NCI-H1105 treated with DMSO at 0.1 percent for 48 hours (cell line): ENCODE measurements at regions not wholly inside any gene's neighbourhood (a gene's known extent, or its start where the extent isn't known, plus 50 kb on each side); places are given as distances from the start of the nearest gene placed in this dataset.

Source experiments
- DNase-seq: peaks from one replicate; lab custom pipeline; 2025; lab: John Stamatoyannopoulos, UW

GRCh38 chr11:15621565-15621964 lies 506.8 kb downstream of the INSC start:
- DNase-seq: no peak

DNA sequence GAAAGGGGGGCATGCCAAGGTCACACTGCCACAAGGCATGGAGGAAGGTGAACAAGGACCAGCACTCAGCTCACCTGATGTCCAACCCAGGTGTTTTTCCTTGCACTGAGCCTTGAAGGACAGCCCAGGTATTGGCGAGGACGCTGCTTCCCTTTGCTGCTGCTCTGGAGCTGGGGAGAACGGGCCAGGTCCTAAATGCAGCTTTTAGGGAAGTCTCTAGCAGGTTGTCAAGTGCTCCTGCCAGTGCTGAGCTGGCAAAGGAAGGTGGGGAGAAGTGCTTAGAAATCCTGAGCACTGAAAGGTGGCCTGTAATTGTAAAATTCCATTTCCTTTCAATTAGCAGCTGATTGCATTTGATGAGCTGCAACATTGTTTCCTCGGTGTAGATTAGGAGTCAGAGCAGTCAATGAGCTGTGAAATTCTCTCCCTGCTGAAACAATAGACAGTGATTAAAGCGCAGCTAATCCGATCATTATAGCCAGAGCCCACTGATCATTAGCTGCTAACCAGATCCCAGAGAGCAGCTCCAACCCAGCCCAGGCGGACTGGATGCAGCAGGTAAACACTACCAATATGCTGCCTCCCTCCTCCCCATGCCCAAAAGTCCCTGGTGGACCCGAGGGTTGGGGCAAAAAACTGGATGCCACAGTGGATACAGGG lies 507.6 kb downstream of the INSC start:
- DNase-seq: peak; percentile 33

- no peak for DNase-seq
Measured at GRCh38 chr11:15624701-15625100, 510.0 kb downstream of the INSC start.

DNA sequence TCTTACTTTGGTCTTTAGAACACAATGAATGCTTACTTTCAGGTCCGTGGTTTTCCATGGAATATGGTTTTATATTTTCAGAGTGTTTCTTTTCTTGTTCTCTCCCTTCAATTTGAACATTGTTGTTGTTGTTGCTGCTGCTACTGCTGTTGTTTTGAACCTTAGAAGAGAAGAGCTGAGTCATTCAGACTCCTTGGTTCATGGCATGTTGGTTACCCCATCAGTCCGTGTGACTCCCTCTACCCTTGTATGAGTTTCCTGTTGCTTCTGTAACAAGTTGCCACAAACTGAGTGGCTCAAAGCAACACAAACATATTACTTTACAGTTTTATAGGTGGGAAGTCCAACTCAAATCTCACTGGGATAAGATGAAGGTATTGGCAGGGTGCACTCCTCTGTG lies 511.0 kb downstream of the INSC start:
- DNase-seq: no peak

DNA sequence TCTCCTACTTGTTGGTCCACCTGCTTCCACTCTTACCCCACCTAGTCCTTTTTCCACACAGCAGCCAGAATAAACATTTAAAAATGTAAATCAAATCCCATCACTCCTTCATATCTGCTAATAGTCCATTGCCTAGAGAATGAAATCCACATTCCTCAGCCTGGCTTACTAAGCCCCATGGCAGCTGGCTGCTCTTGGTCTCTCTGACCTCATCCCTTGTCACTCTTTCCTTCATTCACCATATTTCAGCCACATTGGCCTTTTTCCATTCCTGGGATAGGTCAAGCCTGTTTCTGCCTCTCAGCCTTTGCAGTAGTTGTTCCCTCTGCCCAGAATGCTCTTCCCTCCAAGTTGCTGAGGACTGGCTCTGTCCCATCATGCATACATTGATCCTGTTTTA lies 512.8 kb downstream of the INSC start:
- no peak for DNase-seq

DNA sequence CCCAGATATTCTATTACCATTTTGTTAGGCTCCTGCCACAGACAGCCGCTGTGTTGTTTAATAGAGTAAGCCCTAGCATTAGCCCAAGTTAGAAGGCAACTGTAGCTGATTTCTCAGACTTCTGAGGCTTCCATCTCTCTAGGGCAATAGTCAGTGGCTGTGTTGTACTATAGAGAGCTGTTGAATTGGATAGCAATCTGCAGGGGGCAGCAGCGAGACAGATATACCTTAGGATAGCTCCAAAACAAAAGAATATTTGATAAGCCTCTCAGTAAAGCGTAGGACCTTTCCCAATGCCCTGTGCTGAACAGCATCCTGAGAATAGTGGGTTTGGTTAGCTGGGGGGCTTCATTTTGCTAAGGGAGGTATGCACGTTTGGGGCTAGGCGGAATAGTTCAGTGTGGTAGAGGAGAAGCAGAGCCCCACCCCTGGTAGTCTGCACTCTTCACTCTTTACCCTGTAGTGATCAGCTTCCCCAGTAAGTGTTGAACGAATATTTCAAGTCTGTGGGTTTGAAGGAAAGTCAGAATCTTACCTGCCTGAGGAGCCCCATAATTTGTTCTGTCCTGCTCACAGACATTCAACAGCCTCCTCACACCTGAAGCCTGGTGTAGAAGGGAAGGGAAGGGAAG lies 515.1 kb downstream of the INSC start:
- no peak for DNase-seq

- no peak for DNase-seq
Measured at GRCh38 chr11:15630896-15631295, 516.2 kb downstream of the INSC start.

DNA sequence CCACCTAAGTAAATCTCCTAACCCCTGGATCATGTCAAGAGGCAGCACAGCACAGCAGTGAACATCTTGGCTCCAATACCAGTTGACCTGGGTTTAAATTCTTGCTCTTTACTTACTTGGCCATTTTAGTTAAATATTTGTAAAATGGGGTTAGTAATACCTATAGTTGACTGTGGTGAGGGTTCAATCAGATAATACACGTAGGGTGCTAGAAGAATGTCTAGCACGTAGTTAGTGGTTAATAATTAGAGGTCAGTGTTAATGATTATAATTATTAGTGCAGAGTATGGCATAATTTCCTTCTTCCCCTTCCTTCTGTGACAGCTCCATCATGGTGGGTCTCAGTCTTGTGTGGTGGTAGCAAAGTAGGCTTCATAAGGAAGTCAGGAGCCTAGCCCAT lies 520.8 kb downstream of the INSC start:
- no peak for DNase-seq

DNA sequence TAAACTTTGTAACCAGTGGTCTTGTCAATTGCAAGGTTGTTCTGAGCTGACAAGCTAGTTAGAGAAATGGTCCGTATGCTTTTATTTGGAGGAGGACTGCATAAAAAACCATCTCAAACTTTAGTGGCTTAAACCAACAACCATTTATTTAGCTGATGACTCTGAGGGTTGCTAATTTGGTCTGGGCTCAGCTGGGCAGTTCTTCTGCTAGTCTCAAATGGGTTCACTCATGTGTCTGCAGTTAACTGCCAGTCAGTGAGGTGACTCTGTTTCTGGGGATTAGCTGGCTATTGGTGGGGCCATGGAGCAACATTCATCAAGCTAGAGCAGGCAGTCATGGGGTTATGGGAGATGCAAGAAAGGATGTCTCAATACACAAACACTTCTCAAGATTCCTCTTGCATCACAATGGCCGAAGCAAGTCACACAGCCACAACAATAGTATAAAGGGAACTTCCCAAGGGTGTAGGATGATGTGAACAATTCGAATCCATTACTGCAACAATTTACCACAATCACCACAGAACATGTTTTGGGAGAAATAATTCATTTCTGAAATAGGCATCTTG lies 521.9 kb downstream of the INSC start:
- DNase-seq: no peak

DNA sequence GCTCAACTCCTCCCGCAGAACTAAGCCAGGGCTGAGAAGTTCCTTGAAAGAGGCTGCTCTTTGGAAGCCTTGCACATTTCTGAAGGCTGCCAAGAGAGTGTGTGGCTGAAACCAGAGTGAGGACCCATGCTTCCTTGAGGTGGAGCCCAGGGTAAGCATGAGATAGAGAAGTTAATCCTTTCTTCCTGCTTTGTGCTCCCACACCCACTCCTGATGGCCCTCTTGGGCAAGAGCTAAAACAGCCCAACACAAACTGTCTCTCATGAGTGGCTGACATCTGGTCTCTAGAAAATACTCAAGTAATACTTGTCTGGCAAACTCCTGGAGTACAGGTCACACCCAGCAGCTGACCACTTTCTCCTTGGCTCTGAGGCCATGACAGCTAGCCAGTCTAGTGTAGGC lies 523.7 kb downstream of the INSC start:
- DNase-seq: no peak

DNA sequence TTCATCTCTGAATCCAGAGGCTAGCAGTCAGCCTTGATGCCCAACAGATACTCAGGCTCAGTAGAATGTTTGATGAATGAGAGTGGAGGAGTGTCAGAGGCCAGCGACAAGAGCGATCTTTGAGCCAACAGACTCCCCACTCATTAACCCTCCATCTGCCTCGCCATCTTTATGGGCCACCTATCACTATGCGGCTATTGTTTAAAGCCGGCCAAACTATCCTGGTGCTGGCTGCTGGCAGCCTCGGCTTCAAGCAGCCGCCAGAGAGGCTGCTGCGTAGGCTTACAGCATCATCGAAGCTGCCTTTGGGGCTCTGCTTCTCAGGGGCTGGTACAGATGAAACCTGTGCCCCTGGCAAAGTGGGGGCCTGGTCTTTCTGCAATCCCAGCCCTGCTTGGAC lies 525.6 kb downstream of the INSC start:
- no peak for DNase-seq

DNA sequence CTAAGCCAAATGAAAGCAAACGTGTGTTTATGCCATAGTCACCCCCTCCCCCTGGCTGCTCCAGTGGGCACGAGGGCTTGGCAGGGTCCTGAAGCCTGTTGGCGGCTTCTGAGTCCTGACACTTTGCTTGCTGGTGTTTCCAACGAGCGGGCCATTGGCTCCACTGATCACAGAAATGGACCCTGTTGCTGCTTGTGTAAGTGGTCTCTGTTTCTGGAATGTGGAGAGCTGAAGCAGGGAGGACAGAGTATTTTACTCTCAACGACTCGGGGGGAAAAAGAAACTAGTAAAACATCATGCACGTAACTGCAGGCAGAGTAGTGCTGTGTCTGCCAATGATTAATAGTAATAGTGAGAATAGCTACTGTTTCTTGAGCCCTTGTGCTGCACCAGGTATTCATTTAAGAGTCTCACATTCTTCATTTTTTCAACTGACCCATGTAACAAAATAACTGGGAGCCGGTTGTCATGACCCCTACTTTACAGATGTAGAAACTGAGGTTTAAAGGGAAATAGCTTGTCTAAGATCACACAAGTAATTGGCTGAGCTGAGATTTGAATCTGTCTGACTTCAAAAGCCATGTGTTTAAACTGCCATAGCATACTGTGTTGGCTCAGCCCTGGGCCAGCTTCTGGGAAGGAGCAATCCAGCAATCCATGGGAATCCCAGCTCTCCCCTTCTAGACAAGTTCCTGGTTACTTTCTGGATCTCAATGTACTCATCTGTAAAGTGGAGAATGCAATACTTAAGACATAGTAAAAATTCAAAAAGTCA lies 526.7 kb downstream of the INSC start:
- no peak for DNase-seq

- no peak for DNase-seq
Measured at GRCh38 chr11:15645201-15645600, 530.5 kb downstream of the INSC start.

GRCh38 chr11:15649371-15650104 lies 534.8 kb downstream of the INSC start:
- DNase-seq: no peak

GRCh38 chr11:15650105-15650938 lies 535.6 kb downstream of the INSC start:
- DNase-seq: peak; percentile 88

DNA sequence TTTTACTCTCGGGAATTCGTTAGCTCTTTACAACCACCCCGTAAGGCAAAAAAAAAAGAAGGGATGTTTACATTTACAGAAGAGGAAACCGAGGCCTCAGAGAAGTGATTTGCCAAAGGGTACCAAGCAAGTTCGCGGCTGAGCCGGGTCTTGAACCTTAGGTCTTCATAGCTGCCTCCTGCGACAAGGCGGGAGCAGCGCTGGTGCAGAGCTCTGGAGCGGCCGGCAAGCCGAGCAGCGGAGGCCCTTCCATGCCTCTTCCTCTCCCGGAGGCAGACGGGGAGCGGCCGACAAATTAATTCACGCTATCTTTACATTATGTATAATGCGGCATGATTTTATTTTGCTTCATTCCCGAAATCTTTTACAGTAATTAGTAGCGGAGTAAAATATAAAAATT lies 536.3 kb downstream of the INSC start:
- DNase-seq: no peak

DNA sequence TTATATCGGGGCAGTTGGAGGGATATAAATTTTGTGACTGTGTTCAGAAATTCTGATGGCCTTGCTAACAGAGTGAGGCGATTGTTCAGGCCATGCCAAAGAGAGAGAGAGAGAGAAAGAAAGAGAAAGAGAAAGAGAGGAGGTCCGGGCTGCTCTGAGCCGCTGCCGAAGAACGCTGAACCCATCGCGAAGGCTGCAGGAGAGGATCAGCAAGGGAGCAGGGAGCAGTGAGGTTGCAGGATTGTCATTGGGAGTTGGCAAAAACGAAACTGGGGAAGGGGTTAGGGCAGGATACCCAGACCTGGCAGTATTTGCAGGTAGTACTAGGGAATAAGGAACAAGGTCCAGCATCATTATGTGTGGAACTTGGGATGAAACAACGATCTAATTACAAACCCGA lies 537.1 kb downstream of the INSC start:
- DNase-seq: no peak

- no peak for DNase-seq
Measured at GRCh38 chr11:15653191-15653710, 538.5 kb downstream of the INSC start.

GRCh38 chr11:15654451-15654850 lies 539.7 kb downstream of the INSC start:
- DNase-seq: no peak

DNA sequence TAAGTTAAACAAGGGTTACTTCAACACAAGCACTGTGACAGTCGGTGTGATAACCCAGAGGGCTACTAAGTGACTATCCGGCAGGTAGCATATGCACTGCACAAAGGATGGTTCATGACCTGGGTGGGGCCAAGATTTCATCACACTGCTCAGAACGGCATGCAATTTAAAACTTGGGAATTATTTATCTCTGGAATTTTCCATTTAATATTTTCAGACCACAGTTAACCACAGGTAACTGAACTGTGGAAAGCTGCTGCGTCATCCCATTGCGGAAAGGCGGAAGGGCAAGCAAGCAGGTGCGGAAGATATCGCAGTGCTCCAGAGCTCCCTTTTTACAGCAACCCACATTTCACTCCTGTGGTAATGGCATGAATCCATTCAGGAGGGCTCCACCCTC lies 540.8 kb downstream of the INSC start:
- DNase-seq: no peak

GRCh38 chr11:15657264-15657663 lies 542.5 kb downstream of the INSC start:
- no peak for DNase-seq
